Natural killer cell (primary cell): ENCODE measurements at regions not wholly inside any gene's neighbourhood (a gene's known extent, or its start where the extent isn't known, plus 50 kb on each side); places are given as distances from the start of the nearest gene placed in this dataset.

ENCODE experiments used
- ATAC-seq, 3 donors: fragments of 150-1000 bp in 2 of 3; fragments of 200-7000 bp in 1 of 3; cut with Tn5 transposase; 1 replicate in 1 of 3; 2 replicates in 2 of 3; pipeline ENCODE4 v1.10.0; 2021; ENCODE audit warnings: mild to moderate bottlenecking in 2 of 3, moderate library complexity in 2 of 3
- DNase-seq, 2 donors: peaks; one replicate each; pipeline versions ENCODE4 v3.0.0 to v3.0.0-alpha.2; 2013 to 2021; ENCODE audit warnings: mixed read lengths in 1 of 2
- H3K27ac ChIP-seq: one replicate; pipeline ENCODE4 v1.5.1; 2013; ENCODE audit warnings: mild to moderate bottlenecking, low read length
- H3K27me3 ChIP-seq: one replicate; pipeline ENCODE4 v1.6.1; 2013; ENCODE audit warnings: low read length; ENCODE audit not compliant: control insufficient read depth, insufficient read depth
- H3K36me3 ChIP-seq: one replicate; pipeline ENCODE4 v1.6.1; 2013; ENCODE audit warnings: low read length; ENCODE audit not compliant: control insufficient read depth, insufficient read depth
- H3K4me1 ChIP-seq: one replicate; pipeline ENCODE4 v1.6.1; 2013; ENCODE audit warnings: low read length; ENCODE audit not compliant: control insufficient read depth, insufficient read depth
- H3K4me3 ChIP-seq: one replicate; pipeline ENCODE4 v1.5.1; 2013; ENCODE audit warnings: low read length
- H3K9me3 ChIP-seq: one replicate; pipeline ENCODE4 v1.6.1; 2013; ENCODE audit warnings: low read length; ENCODE audit not compliant: control insufficient read depth, insufficient read depth
- H3K27ac Mint-ChIP-seq, 2 donors: one replicate each; pipeline ENCODE4 v1.8.0; 2022; ENCODE audit warnings: mild to moderate bottlenecking in 2 of 2, mixed read lengths in 2 of 2, moderate library complexity in 1 of 2
- H3K27me3 Mint-ChIP-seq, 2 donors: one replicate each; pipeline ENCODE4 v1.8.0; 2022; ENCODE audit warnings: low read depth in 2 of 2, mixed read lengths in 2 of 2
- H3K36me3 Mint-ChIP-seq: one replicate; pipeline ENCODE4 v1.8.0; 2022; ENCODE audit warnings: mixed read lengths
- H3K4me1 Mint-ChIP-seq, 2 donors: one replicate each; pipeline ENCODE4 v1.8.0; 2022; ENCODE audit warnings: mixed read lengths in 2 of 2
- H3K4me3 Mint-ChIP-seq: one replicate; pipeline ENCODE4 v1.8.0; 2022; ENCODE audit warnings: mild to moderate bottlenecking, moderate library complexity, mixed read lengths
- H3K9me3 Mint-ChIP-seq, 2 donors: one replicate each; pipeline ENCODE4 v1.8.0; 2022; ENCODE audit warnings: mixed read lengths in 2 of 2
- CTCF ChIP-seq: fragments of 200-600 bp; IDR thresholded peaks from one replicate; pipeline ENCODE4 v1.8.0; 2022; ENCODE audit warnings: antibody characterized with exemption
- WGBS: methylation state at CpG from one replicate; pipeline ENCODE4 v1.1.7; 2013; ENCODE audit warnings: missing lambda C conversion rate; ENCODE audit not compliant: insufficient coverage; 5-methylcytosine and 5-hydroxymethylcytosine counted together
- intact Hi-C: fragments of 100-400 bp; cut with micrococcal nuclease; formaldehyde crosslinking; loops from one replicate; pipeline ENCODE4 v1.14.2; 2022

- WGBS = 48% methylated on average over 2 of the region's 4 CpGs
- intact Hi-C loops = no loop called here
- Mint-ChIP-seq H3K27me3 (peaks cover 3 to 15% of the 10 kb centered on the region in 2 donors), H3K4me1 (no peaks in the 10 kb centered on the region), H3K36me3 (peaks cover 14% of the 10 kb centered on the region), H3K4me3 (no peak overlapping the region), H3K9me3 (peaks cover 0 to 2% of the 10 kb centered on the region in 2 donors), H3K27ac (no peak overlapping the region)
- Histone ChIP-seq H3K9me3 (peaks cover 7% of the 10 kb centered on the region), H3K27ac (no peak overlapping the region), H3K4me3 (no peak overlapping the region), H3K36me3 (no peaks in the 10 kb centered on the region), H3K27me3 (peaks cover 3% of the 10 kb centered on the region), H3K4me1 (no peaks in the 10 kb centered on the region)
- no peak for TF ChIP-seq CTCF
- ATAC-seq = no peak
- DNase-seq = no peak
These were observed 141.7 kb upstream of the ATP5MC3 start for GRCh38 chr2:175323162-175323561.

- Histone ChIP-seq H3K4me3 (no peak overlapping the region), H3K4me1 (no peaks in the 10 kb centered on the region), H3K36me3 (no peaks in the 10 kb centered on the region), H3K27me3 (peaks cover 3% of the 10 kb centered on the region), H3K9me3 (no peaks in the 10 kb centered on the region), H3K27ac (no peak overlapping the region)
- no peak for ATAC-seq
- no peak for TF ChIP-seq CTCF
- Mint-ChIP-seq H3K27ac (no peak overlapping the region), H3K27me3 (peaks cover 0 to 60% of the 10 kb centered on the region in 2 donors), H3K4me1 (no peaks in the 10 kb centered on the region), H3K9me3 (no peaks in the 10 kb centered on the region), H3K4me3 (no peak overlapping the region), H3K36me3 (no peaks in the 10 kb centered on the region)
- DNase-seq = no peak
- 50% methylated on average over 1 of the region's 2 CpGs for WGBS
- intact Hi-C loops = no loop called here
These were observed 137.0 kb upstream of the ATP5MC3 start for GRCh38 chr2:175318542-175318941.

DNA sequence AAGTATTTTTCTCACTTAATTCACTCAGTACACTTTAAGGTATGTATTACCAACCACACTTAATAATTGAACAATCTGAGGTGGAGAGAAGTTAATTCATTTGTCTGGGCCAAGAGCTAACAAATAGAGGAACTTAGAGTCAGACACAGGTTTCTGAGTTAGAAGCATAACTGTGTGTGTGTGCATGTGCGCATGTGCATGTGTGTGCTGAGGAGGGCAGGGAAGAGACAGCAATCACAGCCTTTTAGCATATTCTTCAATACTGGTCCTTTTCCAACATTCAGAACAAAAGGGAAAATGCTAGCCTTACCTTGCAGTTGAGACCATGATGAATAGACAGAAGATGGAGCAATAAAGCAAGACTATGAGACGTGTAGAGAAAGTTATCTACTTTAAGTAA, 136.2 kb upstream of the ATP5MC3 start:
- Histone ChIP-seq H3K4me3 (no peak overlapping the region), H3K4me1 (no peaks in the 10 kb centered on the region), H3K36me3 (no peaks in the 10 kb centered on the region), H3K9me3 (no peaks in the 10 kb centered on the region), H3K27me3 (peaks cover 3% of the 10 kb centered on the region), H3K27ac (no peak overlapping the region)
- no peak overlapping the region for H3K27ac Mint-ChIP-seq
- TF ChIP-seq CTCF = no peak
- H3K4me3 Mint-ChIP-seq = no peak overlapping the region
- DNase-seq = no peak
- 88% methylated on average over 1 of the region's 2 CpGs for WGBS
- no peak for ATAC-seq
- H3K9me3 Mint-ChIP-seq = no peaks in the 10 kb centered on the region
- H3K4me1 Mint-ChIP-seq = no peaks in the 10 kb centered on the region
- intact Hi-C loops = no loop called here
- peaks cover 3 to 68% of the 10 kb centered on the region in 2 donors for H3K27me3 Mint-ChIP-seq
- H3K36me3 Mint-ChIP-seq = no peaks in the 10 kb centered on the region

GRCh38 chr2:175312137-175312536, 130.6 kb upstream of the ATP5MC3 start:
- H3K9me3 Mint-ChIP-seq = no peaks in the 10 kb centered on the region
- no peak for TF ChIP-seq CTCF
- peaks cover 14 to 83% of the 10 kb centered on the region in 2 donors for H3K27me3 Mint-ChIP-seq
- H3K27me3 ChIP-seq = no peaks in the 10 kb centered on the region
- no peaks in the 10 kb centered on the region for H3K36me3 ChIP-seq
- H3K27ac Mint-ChIP-seq = no peak overlapping the region
- H3K9me3 ChIP-seq = no peaks in the 10 kb centered on the region
- H3K4me3 Mint-ChIP-seq = no peak overlapping the region
- no peak overlapping the region for H3K27ac ChIP-seq
- intact Hi-C loops = no loop called here
- no peaks in the 10 kb centered on the region for H3K4me1 Mint-ChIP-seq
- no peak overlapping the region for H3K4me3 ChIP-seq
- DNase-seq = no peak
- H3K4me1 ChIP-seq = no peaks in the 10 kb centered on the region
- 76% methylated on average over 1 of the region's 2 CpGs for WGBS
- no peak for ATAC-seq
- no peaks in the 10 kb centered on the region for H3K36me3 Mint-ChIP-seq
